PFSK-1 (cell line): ENCODE measurements at regions not wholly inside any gene's neighbourhood (a gene's known extent, or its start where the extent isn't known, plus 50 kb on each side); places are given as distances from the start of the nearest gene placed in this dataset.

Source experiments
- FOXP2 ChIP-seq: optimal IDR thresholded peaks from 2 replicates; pipeline ENCODE3; 2011; ENCODE audit warnings: borderline replicate concordance, control low read depth, inconsistent platforms; ENCODE audit not compliant: insufficient read depth; ENCODE audit errors: extremely low read length, extremely low read depth
- POLR2AphosphoS5 ChIP-seq: IDR thresholded peaks from 2 replicates; pipeline ENCODE4 v1.6.1; 2012; ENCODE audit warnings: low read depth, mild to moderate bottlenecking, control low read depth, low read length, moderate library complexity
- REST ChIP-seq, 2 experiments: IDR thresholded peaks; 2 replicates each; pipeline versions ENCODE4 v1.6.1 to v1.8.0; 2011 to 2012; ENCODE audit warnings: low read depth in 2 of 2, low read length in 2 of 2, control low read depth in 1 of 2, inconsistent platforms in 1 of 2, mild to moderate bottlenecking in 1 of 2, moderate library complexity in 1 of 2; ENCODE audit not compliant: insufficient read depth in 1 of 2
- SIN3A ChIP-seq: IDR thresholded peaks from 2 replicates; pipeline ENCODE4 v1.6.1; 2012; ENCODE audit warnings: mild to moderate bottlenecking, low read length, moderate library complexity, borderline replicate concordance; ENCODE audit not compliant: insufficient read depth
- TAF1 ChIP-seq: IDR thresholded peaks from 2 replicates; pipeline ENCODE4 v1.6.1; 2012; ENCODE audit warnings: low read length, control low read depth, borderline replicate concordance; ENCODE audit not compliant: insufficient read depth

- TF ChIP-seq TAF1 (no peak), POLR2AphosphoS5 (no peak), SIN3A (no peak), FOXP2 (no peak)
Observed at GRCh38 chr19:29021232-29021916, 191.6 kb downstream of the UQCRFS1 start.

GRCh38 chr19:29019403-29019802 is 193.5 kb downstream of the UQCRFS1 start:
- TF ChIP-seq TAF1 (no peak), FOXP2 (no peak), POLR2AphosphoS5 (no peak), REST (IDR thresholded peaks at IDR 0.05; ENCODE audit: insufficient read depth in 1 of 2, low read depth in 2 of 2, low read length in 2 of 2) (no peak), SIN3A (no peak)

- TF ChIP-seq SIN3A, result no peak
- no peak for TF ChIP-seq FOXP2
- no peak for TF ChIP-seq TAF1
- no peak for TF ChIP-seq REST (IDR thresholded peaks at IDR 0.05; ENCODE audit: insufficient read depth in 1 of 2, low read depth in 2 of 2, low read length in 2 of 2)
- no peak for TF ChIP-seq POLR2AphosphoS5
Observed at GRCh38 chr19:29018542-29018941, 194.4 kb downstream of the UQCRFS1 start.

- no peak for TF ChIP-seq REST (IDR thresholded peaks at IDR 0.05; ENCODE audit: insufficient read depth in 1 of 2, low read depth in 2 of 2, low read length in 2 of 2)
- TF ChIP-seq SIN3A, result no peak
- no peak for TF ChIP-seq POLR2AphosphoS5
- no peak for TF ChIP-seq TAF1
- no peak for TF ChIP-seq FOXP2
Observed at GRCh38 chr19:29017788-29018187, 195.2 kb downstream of the UQCRFS1 start.

GRCh38 chr19:29016926-29017760 is 195.8 kb downstream of the UQCRFS1 start:
- TF ChIP-seq REST (IDR thresholded peaks at IDR 0.05; ENCODE audit: insufficient read depth in 1 of 2, low read depth in 2 of 2, low read length in 2 of 2) (no peak), POLR2AphosphoS5 (no peak), SIN3A (no peak), FOXP2 (no peak), TAF1 (no peak)
